ENCODE measurements at regions not wholly inside any gene's neighbourhood (a gene's known extent, or its start where the extent isn't known, plus 50 kb on each side); places are given as distances from the start of the nearest gene placed in this dataset.

DNA sequence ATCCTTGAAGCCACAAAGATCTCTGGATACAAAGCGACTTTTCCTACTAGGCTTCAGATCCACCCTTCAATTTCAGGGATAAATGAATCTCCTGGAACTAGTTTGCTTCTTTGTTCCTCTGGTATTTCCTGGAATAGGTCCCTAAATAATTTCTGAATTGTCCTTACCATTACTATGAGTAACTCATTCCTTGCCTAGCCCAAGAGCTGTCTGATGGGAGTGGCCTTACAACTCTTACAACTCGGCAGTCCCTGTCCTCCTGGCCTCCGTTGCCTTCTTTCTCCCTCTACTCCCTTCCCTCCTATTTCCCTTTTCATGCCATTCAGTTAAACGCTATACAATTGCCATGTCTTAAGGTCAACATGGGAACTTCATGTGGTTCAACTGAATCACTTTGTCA, 98.2 kb upstream of the FHL2 start:
- TF ChIP-seq CTCF (conservative IDR thresholded peaks at IDR 0.05; ENCODE audit: low read length) (no peak), EZH2phosphoT487 (IDR thresholded peaks at IDR 0.05; ENCODE audit: borderline replicate concordance) (no peak)
